ENCODE measurements at regions not wholly inside any gene's neighbourhood (a gene's known extent, or its start where the extent isn't known, plus 50 kb on each side); places are given as distances from the start of the nearest gene placed in this dataset.
"Not testable (repeated sequence)": the region's sequence is repeated elsewhere in the genome, so short reads cannot be mapped to it uniquely, and the experiment has no call there.

DNA sequence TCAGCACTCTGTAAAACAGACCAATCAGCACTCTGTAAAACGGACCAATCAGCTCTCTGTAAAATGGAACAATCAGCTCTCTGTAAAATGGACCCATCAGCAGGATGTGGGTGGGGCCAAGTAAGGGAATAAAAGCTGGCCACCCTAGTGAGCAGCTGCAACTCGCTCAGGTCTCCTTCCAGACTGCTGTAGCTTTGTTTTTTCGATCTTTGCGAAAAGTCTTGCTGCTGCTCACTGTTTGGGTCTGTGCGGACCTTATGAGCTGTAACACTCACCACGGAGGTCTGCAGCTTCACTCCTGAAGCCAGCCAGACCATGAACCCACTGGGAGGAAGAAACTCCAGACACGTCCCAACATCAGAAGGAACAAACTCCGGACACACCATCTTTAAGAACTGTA, 414.9 kb upstream of the DIPK2B start:
- intact Hi-C loops (cut with DNase I, micrococcal nuclease); DNase-seq: not testable (repeated sequence)

DNA sequence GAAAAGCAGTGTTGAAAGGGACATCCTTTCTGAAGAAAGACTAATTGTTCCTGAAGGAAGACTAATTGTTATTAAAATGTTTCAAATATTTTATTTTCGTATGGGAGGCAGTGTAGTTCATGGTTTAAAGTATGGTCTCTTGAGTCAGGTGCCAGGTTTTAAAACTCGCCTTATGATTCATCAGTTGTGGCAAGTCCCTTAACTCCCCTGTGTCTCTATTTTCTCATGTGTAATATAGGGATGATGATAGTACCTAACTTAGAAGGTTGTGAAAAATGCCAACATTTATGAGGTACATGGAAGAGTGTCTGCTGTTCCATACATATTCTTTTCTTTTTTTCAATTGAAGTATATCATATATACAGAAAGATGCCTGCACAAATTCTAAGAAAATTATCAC, 414.2 kb upstream of the DIPK2B start:
- DNase-seq = no peak
- intact Hi-C loops (cut with DNase I, micrococcal nuclease) = no loop called here
- no peak for ATAC-seq

More for the DNA sequence above, 414.9 kb upstream of the DIPK2B start:
- ATAC-seq = not testable (repeated sequence)

DNA sequence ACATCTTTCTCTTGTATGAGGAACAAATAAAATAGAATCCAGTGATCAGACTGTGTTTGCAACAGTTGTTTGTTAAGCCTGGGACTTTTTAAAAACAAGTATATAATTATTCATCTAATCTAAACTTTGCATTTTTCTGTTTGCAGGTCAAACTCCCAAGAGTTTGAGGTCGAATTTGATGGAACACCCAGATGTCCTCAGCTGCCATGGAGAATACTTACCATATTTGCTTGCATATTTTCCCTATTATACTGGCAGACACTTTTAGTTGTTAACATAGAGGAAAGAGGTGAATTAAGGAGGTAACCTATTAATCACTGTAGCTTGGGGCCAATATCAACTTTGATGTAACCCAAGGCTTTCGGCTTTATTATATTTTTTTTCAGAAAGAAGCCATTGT, 401.5 kb upstream of the DIPK2B start:
- intact Hi-C loops (cut with DNase I, micrococcal nuclease) = no loop called here
- ATAC-seq (no peak), DNase-seq (no peak)

DNA sequence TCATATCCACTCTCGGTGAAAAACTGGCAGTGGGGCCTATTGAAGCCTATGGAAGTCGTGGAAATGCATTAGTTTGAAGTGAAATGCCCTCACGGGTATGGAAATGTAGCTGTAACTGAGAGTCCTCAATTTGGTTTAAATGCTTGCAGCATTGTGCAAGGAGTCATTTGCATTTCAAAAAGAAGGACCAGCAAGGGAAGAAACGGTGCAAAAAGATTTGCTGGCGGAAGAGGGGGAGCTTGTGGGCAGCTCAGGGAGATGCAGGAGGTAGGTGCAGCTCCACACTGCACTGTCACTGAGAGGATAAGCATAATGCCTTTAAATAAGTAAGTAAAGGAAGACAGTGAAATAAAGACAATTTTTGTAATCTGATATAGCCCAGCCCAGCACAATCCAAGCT, 400.4 kb upstream of the DIPK2B start:
- intact Hi-C loops (cut with DNase I, micrococcal nuclease) = no loop called here
- ATAC-seq (no peak), DNase-seq (no peak)

DNA sequence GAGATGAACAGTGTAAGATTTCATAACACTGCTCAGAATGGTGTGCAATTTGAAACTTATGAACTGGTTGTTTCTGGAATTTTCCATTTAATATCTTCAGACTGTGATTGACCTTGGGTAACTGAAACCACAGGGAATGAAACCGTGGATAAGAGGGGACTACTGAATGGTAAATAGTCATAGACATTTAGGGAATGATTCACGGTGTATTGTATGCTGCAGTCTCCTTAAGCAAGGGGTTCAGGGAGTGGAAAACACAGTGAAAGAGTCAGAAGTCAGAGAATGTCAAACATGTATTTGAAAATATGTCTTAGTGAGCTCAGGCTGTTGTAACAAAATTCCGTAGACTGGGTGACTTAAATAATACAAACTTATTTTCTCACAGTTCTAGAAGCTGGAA, 398.2 kb upstream of the DIPK2B start:
- DNase-seq (no peak), ATAC-seq (no peak)
- intact Hi-C loops (cut with DNase I, micrococcal nuclease) = no loop called here

DNA sequence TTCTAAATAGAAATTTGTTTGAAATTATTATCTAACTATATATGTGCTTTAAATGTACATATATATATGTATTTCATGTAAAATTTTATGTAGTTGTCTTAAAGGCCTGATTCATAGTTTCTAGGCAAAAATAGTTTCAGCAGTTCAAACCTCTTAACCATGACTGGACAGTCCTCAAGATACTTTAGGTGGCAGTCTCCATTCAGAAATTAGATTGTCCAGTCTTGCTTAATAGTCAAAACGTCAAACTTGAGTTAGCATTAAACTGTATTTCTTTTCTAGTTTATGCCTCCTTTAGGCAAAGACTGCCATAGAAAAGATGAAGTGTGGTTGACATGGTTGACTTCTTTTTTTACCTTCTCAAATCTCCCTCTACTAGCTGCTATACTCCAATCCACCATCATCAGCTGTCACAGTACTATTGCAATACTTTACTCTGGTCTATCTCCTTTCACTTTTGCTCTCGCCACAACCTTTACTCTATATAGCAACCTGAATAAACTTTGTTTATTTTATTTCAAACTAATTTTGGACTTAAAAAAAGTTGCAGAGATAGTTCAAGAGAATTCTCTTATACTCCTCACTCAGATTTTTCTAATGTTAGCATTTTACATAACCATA, 395.6 kb upstream of the DIPK2B start:
- intact Hi-C loops (cut with DNase I, micrococcal nuclease) = no loop called here
- ATAC-seq (no peak), DNase-seq (no peak)

DNA sequence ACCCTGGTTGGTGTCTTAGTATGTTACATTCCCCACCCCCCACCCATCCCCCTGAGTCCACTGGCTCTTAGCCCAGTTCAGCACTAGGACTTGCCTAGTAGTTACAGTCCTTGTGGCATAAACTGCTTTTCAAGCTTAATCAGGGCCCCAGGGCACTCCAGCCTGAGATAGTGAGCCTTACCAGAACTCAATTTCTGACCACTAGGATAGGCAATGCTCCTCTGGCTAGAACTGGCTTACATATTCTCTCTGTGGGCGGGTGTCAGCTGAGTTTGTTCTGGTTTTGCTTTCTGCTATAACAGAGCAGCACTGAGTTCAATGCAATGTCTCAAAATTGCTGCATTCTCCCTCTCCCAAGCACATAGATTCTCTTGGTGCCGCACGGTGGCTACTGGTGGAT, 391.4 kb upstream of the DIPK2B start:
- ATAC-seq (no peak), DNase-seq (no peak)
- intact Hi-C loops (cut with DNase I, micrococcal nuclease) = no loop called here

DNA sequence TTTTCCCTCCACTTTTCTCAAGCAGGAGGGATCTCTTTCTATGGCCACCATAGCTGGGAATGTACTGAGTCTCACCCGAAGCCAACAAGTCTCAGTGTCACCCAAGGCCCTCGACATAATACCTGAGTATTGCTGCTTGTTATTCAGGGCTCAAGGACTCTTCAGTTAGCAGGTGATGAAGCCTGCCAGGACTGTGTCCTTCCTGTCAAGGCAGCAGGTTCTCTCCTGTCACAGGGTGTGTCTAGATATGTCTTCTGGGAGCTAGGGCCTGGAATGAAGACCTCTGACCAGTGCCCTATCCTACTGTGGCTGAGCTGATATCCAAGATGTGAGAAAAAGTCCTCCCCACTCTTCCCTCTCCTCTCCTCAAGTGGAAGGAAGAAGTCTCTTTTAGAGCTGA, 391.0 kb upstream of the DIPK2B start:
- no peak for ATAC-seq
- intact Hi-C loops (cut with DNase I, micrococcal nuclease) = no loop called here
- DNase-seq = no peak

DNA sequence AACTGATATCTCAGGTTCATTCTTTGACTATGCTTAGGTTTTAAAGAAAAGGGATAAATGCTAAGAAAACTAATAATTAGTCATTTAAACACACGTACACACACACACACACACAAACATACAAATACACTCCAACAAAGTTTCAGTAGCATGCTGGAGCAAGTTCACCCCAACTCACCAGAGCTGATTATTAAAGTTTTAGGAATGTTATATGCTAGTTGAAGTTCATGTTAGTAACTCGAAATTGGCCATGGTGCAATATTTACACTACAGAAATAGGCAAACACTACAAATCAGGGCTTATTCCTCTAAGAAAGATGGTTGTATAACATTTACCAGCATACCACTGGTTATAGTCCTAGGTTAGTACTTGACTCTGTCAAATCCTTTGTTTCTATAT, 384.0 kb upstream of the DIPK2B start:
- DNase-seq (no peak), ATAC-seq (no peak)
- intact Hi-C loops (cut with DNase I, micrococcal nuclease) = no loop called here

DNA sequence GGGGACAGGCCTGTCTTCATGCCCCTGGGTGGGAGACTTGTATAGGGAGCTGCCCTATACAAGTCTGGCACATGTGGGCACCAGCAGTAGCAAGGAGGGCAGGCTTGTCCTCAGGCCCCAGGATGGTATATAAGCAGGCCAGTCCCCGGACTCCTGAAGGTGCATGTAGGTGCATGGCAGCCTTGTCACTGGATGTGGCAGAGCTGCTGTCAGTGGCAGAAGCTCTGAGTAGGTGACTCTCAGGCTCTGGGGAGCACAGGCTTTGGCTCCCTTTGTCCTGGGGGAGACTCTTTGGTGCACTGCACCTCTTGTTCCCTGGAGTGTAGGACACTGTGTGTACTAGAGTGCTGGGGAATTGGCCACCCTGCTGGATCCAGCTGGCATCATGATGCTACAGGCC, 376.7 kb upstream of the DIPK2B start:
- ATAC-seq (no peak), DNase-seq (no peak)
- intact Hi-C loops (cut with DNase I, micrococcal nuclease) = no loop called here

DNA sequence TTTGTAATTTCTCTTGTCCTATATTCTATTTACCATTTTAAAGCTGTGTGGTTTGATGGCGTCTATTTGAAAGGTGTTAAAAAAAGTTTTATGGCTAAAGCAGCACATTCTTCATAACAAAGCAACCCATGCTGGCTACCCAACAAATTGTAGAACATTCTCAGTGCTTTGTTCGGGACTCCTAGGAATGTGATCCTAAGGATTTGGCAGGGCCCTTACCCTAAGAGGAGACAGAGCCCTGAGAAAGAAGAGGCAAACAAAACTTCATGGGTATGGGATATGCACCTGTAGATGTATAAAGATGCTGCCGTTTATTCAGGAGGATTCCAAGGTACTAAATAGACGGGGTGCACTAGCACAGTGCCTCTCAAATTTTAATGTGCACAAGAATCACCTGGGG, 370.8 kb upstream of the DIPK2B start:
- DNase-seq (no peak), ATAC-seq (no peak)
- intact Hi-C loops (cut with DNase I, micrococcal nuclease) = no loop called here

DNA sequence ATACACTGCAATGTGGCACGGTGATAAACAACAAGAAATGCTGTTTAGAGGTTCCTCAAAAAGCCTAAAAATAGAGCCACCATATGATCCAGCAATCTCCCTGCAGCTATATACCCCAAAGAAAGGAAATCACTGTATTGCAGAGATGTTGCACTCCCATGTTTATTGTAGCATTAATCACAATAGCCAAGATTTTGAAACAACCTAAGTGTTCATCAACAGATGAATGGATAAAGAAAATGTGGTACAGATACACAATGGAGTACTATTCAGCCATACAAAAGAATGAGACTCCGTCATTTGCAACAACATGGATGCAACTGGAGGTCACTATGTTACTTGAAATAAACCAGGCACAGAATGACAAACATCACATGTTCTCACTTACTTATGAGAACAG, 365.8 kb upstream of the DIPK2B start:
- no peak for ATAC-seq
- no peak for DNase-seq
- intact Hi-C loops (cut with DNase I, micrococcal nuclease) = no loop called here

DNA sequence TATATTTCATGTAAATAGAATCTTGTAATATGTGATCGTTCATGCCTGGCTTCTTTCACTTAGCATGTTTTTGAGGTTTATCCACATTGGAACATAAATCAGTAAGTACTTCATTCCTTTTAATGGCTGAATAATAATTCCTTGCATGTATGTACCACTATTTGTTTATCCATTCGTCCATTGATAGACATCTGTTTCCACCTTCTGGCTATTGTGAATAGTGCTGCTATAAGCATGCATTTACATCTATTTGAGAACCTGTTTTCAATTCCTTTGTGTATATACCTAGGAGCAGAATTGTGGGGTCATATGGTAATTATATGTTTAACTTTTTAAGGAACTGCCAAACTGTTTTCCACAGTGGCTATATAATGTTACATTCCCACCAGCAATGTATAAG, 356.7 kb upstream of the DIPK2B start:
- ATAC-seq = no peak
- no peak for DNase-seq
- intact Hi-C loops (cut with DNase I, micrococcal nuclease) = no loop called here

DNA sequence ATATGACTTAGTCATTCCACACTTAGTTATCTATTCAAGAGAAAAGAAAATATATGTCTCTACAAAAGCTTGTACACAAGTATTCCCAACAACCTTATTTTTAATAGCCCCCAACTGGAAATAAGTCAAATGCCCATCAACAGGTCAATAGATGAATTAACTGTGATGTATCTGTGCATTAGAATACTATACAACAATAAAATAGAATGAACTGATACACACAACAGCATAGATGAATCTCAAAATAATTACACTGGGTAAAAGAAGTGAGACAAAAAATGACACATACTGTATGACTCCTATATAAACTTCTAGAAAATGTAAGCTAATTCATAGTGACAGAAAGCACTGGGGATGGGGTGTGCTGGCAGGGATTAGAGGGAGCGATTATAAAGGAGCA, 354.1 kb upstream of the DIPK2B start:
- intact Hi-C loops (cut with DNase I, micrococcal nuclease) = no loop called here
- ATAC-seq (no peak), DNase-seq (no peak)

DNA sequence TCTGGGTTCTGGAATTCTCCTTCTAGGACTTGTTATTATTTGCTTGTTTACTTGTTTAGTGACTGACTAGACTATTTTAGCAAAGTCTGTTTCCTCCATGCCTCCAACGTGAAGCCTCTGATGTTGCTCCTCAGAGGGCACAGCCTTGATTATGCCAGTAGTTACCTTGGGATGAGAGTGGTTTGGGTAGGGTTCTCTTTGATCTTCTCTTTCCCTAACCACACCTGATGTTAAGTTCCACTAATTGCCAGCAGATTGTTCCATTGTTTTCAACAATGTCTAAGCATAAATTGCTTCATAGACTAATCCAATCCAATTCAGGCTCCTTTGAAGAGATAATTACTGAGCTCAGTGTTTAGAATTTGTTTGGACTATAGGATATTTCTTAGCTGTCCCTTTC, 352.7 kb upstream of the DIPK2B start:
- ATAC-seq = no peak
- intact Hi-C loops (cut with DNase I, micrococcal nuclease) = no loop called here

DNA sequence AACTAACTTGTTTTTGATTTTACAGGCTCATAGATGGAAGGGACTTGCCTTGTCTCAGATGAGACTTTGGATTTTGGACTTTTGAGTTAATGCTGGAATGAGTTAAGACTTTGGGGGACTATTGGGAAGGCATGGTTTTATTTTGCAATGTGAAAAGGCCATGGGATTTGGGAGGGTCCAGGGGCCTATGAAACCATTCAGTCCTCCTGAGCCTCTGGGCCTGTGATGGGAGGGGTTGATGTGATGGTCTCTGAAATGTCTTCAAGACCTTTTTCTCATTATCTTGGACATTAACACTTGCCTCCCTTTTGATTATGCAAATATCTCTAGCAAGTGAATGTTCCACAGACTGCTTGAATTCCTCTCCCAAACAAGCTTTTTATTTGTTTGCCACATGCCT, 346.0 kb upstream of the DIPK2B start:
- intact Hi-C loops (cut with DNase I, micrococcal nuclease); DNase-seq; ATAC-seq: not testable (repeated sequence)

More for the DNA sequence above, 352.7 kb upstream of the DIPK2B start:
- no peak for DNase-seq

DNA sequence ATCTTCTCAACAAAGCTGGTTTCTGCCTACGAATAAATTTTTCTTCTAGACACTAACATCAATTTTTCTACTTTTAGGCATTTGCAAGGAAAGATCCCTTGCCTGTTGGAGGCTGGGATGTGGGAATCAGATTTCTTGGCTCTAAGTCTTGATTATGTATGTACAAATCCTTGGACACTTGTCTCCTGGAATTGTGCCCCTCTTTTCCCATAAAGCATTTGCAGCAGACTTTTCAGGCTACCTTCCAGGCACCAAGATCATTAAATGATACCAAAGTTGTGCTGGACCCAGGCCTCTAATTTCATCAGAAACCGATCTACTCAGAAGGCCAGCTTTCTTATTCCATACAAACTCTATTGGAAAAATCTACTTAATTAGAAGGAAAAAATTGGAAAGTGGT, 339.5 kb upstream of the DIPK2B start:
- DNase-seq (no peak), ATAC-seq (no peak)
- intact Hi-C loops (cut with DNase I, micrococcal nuclease) = no loop called here

DNA sequence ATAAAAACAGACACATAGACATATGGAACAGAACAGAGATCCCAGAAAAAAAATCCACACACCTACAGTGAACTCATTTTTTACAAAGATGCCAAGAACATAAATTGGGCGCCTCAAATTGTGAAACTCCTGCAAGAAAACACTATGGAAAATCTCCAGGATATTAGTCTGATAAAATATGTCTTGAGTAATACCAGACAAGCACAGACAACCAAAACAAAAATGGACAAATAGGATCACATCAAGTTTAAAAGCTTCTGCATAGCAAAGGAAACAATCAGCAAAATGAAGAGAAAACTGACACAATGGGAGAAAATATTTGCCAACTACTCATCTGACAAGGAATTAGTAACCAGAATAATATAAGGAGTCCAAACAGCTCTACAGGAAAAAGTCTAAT, 337.3 kb upstream of the DIPK2B start:
- ATAC-seq (no peak), DNase-seq (no peak)
- intact Hi-C loops (cut with DNase I, micrococcal nuclease) = no loop called here

DNA sequence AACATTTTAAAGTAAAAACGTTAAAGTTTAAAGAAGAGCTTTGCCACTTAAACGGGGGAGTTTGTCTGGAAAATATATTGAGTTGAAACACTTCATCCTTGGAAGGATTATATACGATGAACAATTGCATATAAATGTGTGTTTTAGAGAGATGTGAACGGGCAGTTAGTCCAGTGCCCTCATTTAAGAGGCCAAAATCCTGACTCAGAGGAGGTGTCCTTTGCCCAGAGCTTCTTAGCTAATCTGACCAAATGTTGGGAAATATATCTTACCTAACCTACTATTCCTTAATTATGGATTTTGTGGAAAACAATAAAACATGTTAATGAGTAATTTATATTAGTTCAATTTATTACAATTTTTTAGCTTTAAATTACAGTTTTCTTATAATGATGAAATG, 327.2 kb upstream of the DIPK2B start:
- no peak for DNase-seq
- intact Hi-C loops (cut with DNase I, micrococcal nuclease) = no loop called here
- no peak for ATAC-seq

DNA sequence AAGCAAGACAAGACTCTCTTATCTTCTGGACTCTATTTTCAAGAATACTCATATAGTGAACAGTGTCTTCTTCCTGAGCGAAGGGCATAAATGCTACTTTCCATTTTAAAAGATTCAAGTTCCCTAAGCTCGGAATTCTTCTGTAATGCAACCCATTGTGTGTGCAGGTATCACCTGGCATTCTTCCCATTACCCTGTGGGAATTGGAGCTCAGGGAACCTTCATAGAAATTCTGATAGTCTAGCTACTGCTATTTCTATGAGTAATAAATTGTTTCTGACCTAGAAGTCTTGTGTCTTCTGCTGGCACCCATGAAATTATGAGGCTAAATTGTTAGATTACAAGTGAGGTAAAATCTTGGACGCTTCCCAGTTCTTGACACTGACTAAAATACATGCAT, 324.1 kb upstream of the DIPK2B start:
- DNase-seq = no peak
- intact Hi-C loops (cut with DNase I, micrococcal nuclease) = no loop called here
- no peak for ATAC-seq

DNA sequence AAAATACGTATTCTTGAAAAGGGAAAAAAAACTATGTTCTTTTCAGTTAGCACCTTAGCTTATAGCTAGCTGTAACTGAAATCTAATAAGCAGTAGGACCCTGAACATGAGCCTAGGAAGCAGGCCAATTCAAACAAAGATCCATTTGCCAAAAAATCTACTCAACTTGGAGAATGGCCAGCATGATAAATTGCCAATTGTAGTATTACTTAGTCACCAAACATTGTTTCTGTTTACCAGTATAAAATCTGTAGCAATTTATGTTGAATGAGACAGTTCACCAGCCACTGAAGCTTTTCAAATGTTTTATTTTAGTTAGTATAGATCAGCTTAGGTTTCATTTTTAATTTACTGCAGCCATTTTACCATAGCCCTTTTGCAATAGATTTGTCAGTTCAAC, 323.6 kb upstream of the DIPK2B start:
- DNase-seq (no peak), ATAC-seq (no peak)
- intact Hi-C loops (cut with DNase I, micrococcal nuclease) = no loop called here

DNA sequence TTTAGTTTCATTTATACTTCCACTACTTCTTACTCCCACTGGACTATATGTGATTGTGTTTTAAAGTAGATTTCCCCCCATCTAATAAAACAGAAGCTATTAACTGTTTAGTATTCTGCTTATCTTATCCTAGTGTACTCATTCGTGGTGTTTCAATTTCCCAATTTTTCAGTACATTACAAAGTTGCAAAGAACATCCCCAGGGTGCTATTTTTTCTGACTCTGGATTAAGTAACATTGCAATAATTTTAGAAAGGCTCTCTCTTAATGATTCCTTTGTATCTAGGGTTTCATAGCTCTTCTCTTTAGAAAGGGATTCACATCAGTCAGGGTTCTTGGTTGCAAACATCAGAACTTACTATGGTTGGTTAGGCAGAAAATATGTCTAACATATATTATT, 317.9 kb upstream of the DIPK2B start:
- no peak for ATAC-seq
- intact Hi-C loops (cut with DNase I, micrococcal nuclease) = no loop called here
- DNase-seq = no peak
